Progenitor cell of endocrine pancreas (in vitro differentiated cells): ENCODE measurements at regions not wholly inside any gene's neighbourhood (a gene's known extent, or its start where the extent isn't known, plus 50 kb on each side); places are given as distances from the start of the nearest gene placed in this dataset.

ENCODE experiments used
- DNase-seq: peaks from one replicate; pipeline ENCODE4 v3.0.0; 2021; ENCODE audit warnings: low spot score; ENCODE audit not compliant: unreplicated experiment
- H3K27ac Mint-ChIP-seq: 2 replicates; pipeline ENCODE4 v1.8.0; 2021; ENCODE audit warnings: mild to moderate bottlenecking, moderate library complexity, mixed read lengths
- H3K27me3 Mint-ChIP-seq: 2 replicates; pipeline ENCODE4 v1.8.0; 2021; ENCODE audit warnings: mixed read lengths
- H3K36me3 Mint-ChIP-seq: 2 replicates; pipeline ENCODE4 v1.8.0; 2022; ENCODE audit warnings: mixed read lengths; ENCODE audit not compliant: insufficient read depth
- H3K4me1 Mint-ChIP-seq: 2 replicates; pipeline ENCODE4 v1.8.0; 2021; ENCODE audit warnings: low read depth, mixed read lengths
- H3K4me3 Mint-ChIP-seq: 2 replicates; pipeline ENCODE4 v1.8.0; 2021; ENCODE audit warnings: low read depth, mild to moderate bottlenecking, moderate library complexity, mixed read lengths
- H3K9me3 Mint-ChIP-seq: 2 replicates; pipeline ENCODE4 v1.8.0; 2021; ENCODE audit warnings: low read depth, mixed read lengths
- CTCF ChIP-seq: fragments of 200-600 bp; sonication (generic); IDR thresholded peaks from one replicate; pipeline ENCODE4 v1.5.0; 2021; ENCODE audit warnings: antibody characterized with exemption, mild to moderate bottlenecking; ENCODE audit not compliant: unreplicated experiment

GRCh38 chr13:50586414-50587083, 256.9 kb downstream of the DLEU7 start:
- Mint-ChIP-seq H3K36me3 (no peaks in the 10 kb centered on the region), H3K27me3 (peaks cover 4% of the 10 kb centered on the region), H3K27ac (no peak overlapping the region), H3K9me3 (no peaks in the 10 kb centered on the region), H3K4me3 (no peak overlapping the region), H3K4me1 (peaks cover 5% of the 10 kb centered on the region)
- no peak for TF ChIP-seq CTCF
- no peak for DNase-seq

GRCh38 chr13:50587115-50587514, 256.4 kb downstream of the DLEU7 start:
- Mint-ChIP-seq H3K36me3 (no peaks in the 10 kb centered on the region), H3K4me1 (peaks cover 5% of the 10 kb centered on the region), H3K27me3 (no peaks in the 10 kb centered on the region), H3K4me3 (no peak overlapping the region), H3K27ac (no peak overlapping the region), H3K9me3 (no peaks in the 10 kb centered on the region)
- no peak for DNase-seq
- no peak for TF ChIP-seq CTCF

GRCh38 chr13:50587645-50588373, 255.7 kb downstream of the DLEU7 start:
- no peaks in the 10 kb centered on the region for H3K9me3 Mint-ChIP-seq
- no peaks in the 10 kb centered on the region for H3K36me3 Mint-ChIP-seq
- H3K4me3 Mint-ChIP-seq, result no peak overlapping the region
- H3K27me3 Mint-ChIP-seq, result no peaks in the 10 kb centered on the region
- H3K27ac Mint-ChIP-seq, result no peak overlapping the region
- peaks cover 5% of the 10 kb centered on the region for H3K4me1 Mint-ChIP-seq
- no peak for DNase-seq
- no peak for TF ChIP-seq CTCF

GRCh38 chr13:50588491-50589130, 254.9 kb downstream of the DLEU7 start:
- H3K4me1 Mint-ChIP-seq, result peaks cover 9% of the 10 kb centered on the region
- H3K9me3 Mint-ChIP-seq, result no peaks in the 10 kb centered on the region
- no peak overlapping the region for H3K4me3 Mint-ChIP-seq
- no peaks in the 10 kb centered on the region for H3K36me3 Mint-ChIP-seq
- H3K27ac Mint-ChIP-seq, result no peak overlapping the region
- no peak for TF ChIP-seq CTCF
- no peak for DNase-seq
- H3K27me3 Mint-ChIP-seq, result no peaks in the 10 kb centered on the region

- no peak overlapping the region for H3K4me3 Mint-ChIP-seq
- H3K9me3 Mint-ChIP-seq, result no peaks in the 10 kb centered on the region
- H3K27ac Mint-ChIP-seq, result no peak overlapping the region
- H3K36me3 Mint-ChIP-seq, result no peaks in the 10 kb centered on the region
- H3K4me1 Mint-ChIP-seq, result peaks cover 12% of the 10 kb centered on the region
- TF ChIP-seq CTCF, result no peak
- DNase-seq, result no peak
- H3K27me3 Mint-ChIP-seq, result no peaks in the 10 kb centered on the region
Observed at GRCh38 chr13:50589139-50589538, 254.4 kb downstream of the DLEU7 start.
